ENCODE measurements at regions not wholly inside any gene's neighbourhood (a gene's known extent, or its start where the extent isn't known, plus 50 kb on each side); places are given as distances from the start of the nearest gene placed in this dataset.

- Mint-ChIP-seq H3K27me3 (ENCODE audit: low read depth, unreplicated experiment) (peaks cover 2% of the 10 kb centered on the region), H3K36me3 (ENCODE audit: low read depth, unreplicated experiment) (no peaks in the 10 kb centered on the region), H3K9me3 (ENCODE audit: unreplicated experiment) (peaks cover 11% of the 10 kb centered on the region), H3K27ac (ENCODE audit: unreplicated experiment) (no peak overlapping the region), H3K4me1 (ENCODE audit: low read depth, unreplicated experiment) (no peaks in the 10 kb centered on the region), H3K4me3 (ENCODE audit: unreplicated experiment) (no peak overlapping the region)
- FAIRE-seq (no peak), DNase-seq (ENCODE audit: low read depth) (no peak)
- no peak overlapping the region for H3K4me2 ChIP-seq (ENCODE audit: low read length)
- H3K4me1 ChIP-seq (ENCODE audit: insufficient read depth, low read length), result no peaks in the 10 kb centered on the region
- H3K4me3 ChIP-seq (ENCODE audit: insufficient read depth, low read depth, low read length), result no peak overlapping the region
- no peaks in the 10 kb centered on the region for H3K79me2 ChIP-seq (ENCODE audit: insufficient read depth, low read length)
- no peak overlapping the region for H2AFZ ChIP-seq (ENCODE audit: low read depth, low read length)
- no peaks in the 10 kb centered on the region for H4K20me1 ChIP-seq (ENCODE audit: insufficient read depth, low read length)
- H3K27ac ChIP-seq (ENCODE audit: low read depth, low read length), result no peak overlapping the region
- no peaks in the 10 kb centered on the region for H3K27me3 ChIP-seq (ENCODE audit: insufficient read depth, low read length)
- no peak for TF ChIP-seq CTCF (IDR thresholded peaks at IDR 0.05; ENCODE audit: insufficient read depth, low read depth, low read length)
- TF ChIP-seq EZH2 (IDR thresholded peaks at IDR 0.05; ENCODE audit: insufficient read depth, low read length), result no peak
- H3K9ac ChIP-seq (ENCODE audit: low read length), result no peak overlapping the region
- H3K36me3 ChIP-seq (ENCODE audit: insufficient read depth, low read length), result no peaks in the 10 kb centered on the region
- H3K9me3 ChIP-seq (ENCODE audit: insufficient read depth, low read depth, low read length), result peaks cover 9% of the 10 kb centered on the region
Observed at GRCh38 chrX:806586-806985, 176.0 kb downstream of the SHOX start.

GRCh38 chrX:805988-806387 is 175.4 kb downstream of the SHOX start:
- H3K9ac ChIP-seq (ENCODE audit: low read length), result no peak overlapping the region
- H3K27ac Mint-ChIP-seq (ENCODE audit: unreplicated experiment), result no peak overlapping the region
- no peak overlapping the region for H3K4me3 Mint-ChIP-seq (ENCODE audit: unreplicated experiment)
- H3K4me2 ChIP-seq (ENCODE audit: low read length), result no peak overlapping the region
- H3K4me1 Mint-ChIP-seq (ENCODE audit: low read depth, unreplicated experiment), result no peaks in the 10 kb centered on the region
- H3K27me3 ChIP-seq (ENCODE audit: insufficient read depth, low read length), result no peaks in the 10 kb centered on the region
- no peaks in the 10 kb centered on the region for H4K20me1 ChIP-seq (ENCODE audit: insufficient read depth, low read length)
- no peaks in the 10 kb centered on the region for H3K36me3 ChIP-seq (ENCODE audit: insufficient read depth, low read length)
- no peaks in the 10 kb centered on the region for H3K36me3 Mint-ChIP-seq (ENCODE audit: low read depth, unreplicated experiment)
- H3K4me1 ChIP-seq (ENCODE audit: insufficient read depth, low read length), result no peaks in the 10 kb centered on the region
- H3K27ac ChIP-seq (ENCODE audit: low read depth, low read length), result no peak overlapping the region
- H2AFZ ChIP-seq (ENCODE audit: low read depth, low read length), result no peak overlapping the region
- H3K9me3 Mint-ChIP-seq (ENCODE audit: unreplicated experiment), result peaks cover 11% of the 10 kb centered on the region
- no peak for DNase-seq (ENCODE audit: low read depth)
- peaks cover 2% of the 10 kb centered on the region for H3K27me3 Mint-ChIP-seq (ENCODE audit: low read depth, unreplicated experiment)
- H3K79me2 ChIP-seq (ENCODE audit: insufficient read depth, low read length), result no peaks in the 10 kb centered on the region
- TF ChIP-seq EZH2 (IDR thresholded peaks at IDR 0.05; ENCODE audit: insufficient read depth, low read length) (no peak), CTCF (IDR thresholded peaks at IDR 0.05; ENCODE audit: insufficient read depth, low read depth, low read length) (no peak)
- no peak overlapping the region for H3K4me3 ChIP-seq (ENCODE audit: insufficient read depth, low read depth, low read length)
- H3K9me3 ChIP-seq (ENCODE audit: insufficient read depth, low read depth, low read length), result peaks cover 9% of the 10 kb centered on the region
- FAIRE-seq, result no peak

GRCh38 chrX:805103-805670 is 174.6 kb downstream of the SHOX start:
- no peaks in the 10 kb centered on the region for H3K4me1 ChIP-seq (ENCODE audit: insufficient read depth, low read length)
- H3K36me3 ChIP-seq (ENCODE audit: insufficient read depth, low read length), result no peaks in the 10 kb centered on the region
- no peak overlapping the region for H2AFZ ChIP-seq (ENCODE audit: low read depth, low read length)
- H3K27me3 Mint-ChIP-seq (ENCODE audit: low read depth, unreplicated experiment), result peaks cover 2% of the 10 kb centered on the region
- H3K36me3 Mint-ChIP-seq (ENCODE audit: low read depth, unreplicated experiment), result no peaks in the 10 kb centered on the region
- H4K20me1 ChIP-seq (ENCODE audit: insufficient read depth, low read length), result no peaks in the 10 kb centered on the region
- no peak overlapping the region for H3K9ac ChIP-seq (ENCODE audit: low read length)
- peaks cover 10% of the 10 kb centered on the region for H3K9me3 ChIP-seq (ENCODE audit: insufficient read depth, low read depth, low read length)
- no peak overlapping the region for H3K4me3 Mint-ChIP-seq (ENCODE audit: unreplicated experiment)
- FAIRE-seq, result no peak
- H3K27ac ChIP-seq (ENCODE audit: low read depth, low read length), result no peak overlapping the region
- TF ChIP-seq CTCF (IDR thresholded peaks at IDR 0.05; ENCODE audit: insufficient read depth, low read depth, low read length) (no peak), EZH2 (IDR thresholded peaks at IDR 0.05; ENCODE audit: insufficient read depth, low read length) (no peak)
- H3K4me3 ChIP-seq (ENCODE audit: insufficient read depth, low read depth, low read length), result no peak overlapping the region
- DNase-seq (ENCODE audit: low read depth), result no peak
- no peaks in the 10 kb centered on the region for H3K79me2 ChIP-seq (ENCODE audit: insufficient read depth, low read length)
- H3K4me1 Mint-ChIP-seq (ENCODE audit: low read depth, unreplicated experiment), result no peaks in the 10 kb centered on the region
- peaks cover 11% of the 10 kb centered on the region for H3K9me3 Mint-ChIP-seq (ENCODE audit: unreplicated experiment)
- H3K27ac Mint-ChIP-seq (ENCODE audit: unreplicated experiment), result no peak overlapping the region
- no peak overlapping the region for H3K4me2 ChIP-seq (ENCODE audit: low read length)
- H3K27me3 ChIP-seq (ENCODE audit: insufficient read depth, low read length), result no peaks in the 10 kb centered on the region
